Prostate gland (tissue), 2 donors: ENCODE measurements at regions not wholly inside any gene's neighbourhood (a gene's known extent, or its start where the extent isn't known, plus 50 kb on each side); places are given as distances from the start of the nearest gene placed in this dataset.

ENCODE experiments used
- POLR2A ChIP-seq: fragments of 450-650 bp; IDR thresholded peaks from one replicate; pipeline ENCODE4 v1.6.1; 2016; ENCODE audit warnings: antibody characterized with exemption, mild to moderate bottlenecking
- TF ChIP-seq, protein P1 (sequence below), 4 experiments: fragments of 200-600 bp in 2 of 4; fragments of 450-650 bp in 2 of 4; sonication (generic) in 2 of 4; IDR thresholded peaks; 1 replicate in 3 of 4; 2 replicates in 1 of 4; pipeline ENCODE4 v1.5.1; 2016 to 2019; ENCODE audit warnings: antibody characterized with exemption in 4 of 4, mild to moderate bottlenecking in 2 of 4, moderate library complexity in 2 of 4

DNA sequence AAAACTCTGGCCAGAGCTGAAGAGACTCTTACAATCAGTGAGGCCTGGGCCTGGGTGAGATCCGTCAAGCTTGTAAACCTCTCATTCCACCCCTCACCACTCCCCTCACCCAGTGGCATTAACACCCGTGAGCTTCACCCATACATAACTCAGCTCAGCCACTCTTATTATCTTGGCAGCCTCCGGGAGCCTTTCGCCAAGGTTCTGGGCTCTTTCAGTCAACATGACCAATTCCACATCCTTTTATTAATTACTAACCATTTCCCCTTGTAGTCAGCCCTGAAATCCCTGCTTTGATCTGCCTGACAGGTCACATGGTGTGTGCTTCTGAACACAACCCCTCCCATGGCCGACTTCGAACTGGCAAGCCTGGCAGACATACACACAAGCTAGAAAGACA is 134.8 kb downstream of the SETD4 start:
- TF ChIP-seq POLR2A, result no peak
- TF ChIP-seq, protein P1, sequence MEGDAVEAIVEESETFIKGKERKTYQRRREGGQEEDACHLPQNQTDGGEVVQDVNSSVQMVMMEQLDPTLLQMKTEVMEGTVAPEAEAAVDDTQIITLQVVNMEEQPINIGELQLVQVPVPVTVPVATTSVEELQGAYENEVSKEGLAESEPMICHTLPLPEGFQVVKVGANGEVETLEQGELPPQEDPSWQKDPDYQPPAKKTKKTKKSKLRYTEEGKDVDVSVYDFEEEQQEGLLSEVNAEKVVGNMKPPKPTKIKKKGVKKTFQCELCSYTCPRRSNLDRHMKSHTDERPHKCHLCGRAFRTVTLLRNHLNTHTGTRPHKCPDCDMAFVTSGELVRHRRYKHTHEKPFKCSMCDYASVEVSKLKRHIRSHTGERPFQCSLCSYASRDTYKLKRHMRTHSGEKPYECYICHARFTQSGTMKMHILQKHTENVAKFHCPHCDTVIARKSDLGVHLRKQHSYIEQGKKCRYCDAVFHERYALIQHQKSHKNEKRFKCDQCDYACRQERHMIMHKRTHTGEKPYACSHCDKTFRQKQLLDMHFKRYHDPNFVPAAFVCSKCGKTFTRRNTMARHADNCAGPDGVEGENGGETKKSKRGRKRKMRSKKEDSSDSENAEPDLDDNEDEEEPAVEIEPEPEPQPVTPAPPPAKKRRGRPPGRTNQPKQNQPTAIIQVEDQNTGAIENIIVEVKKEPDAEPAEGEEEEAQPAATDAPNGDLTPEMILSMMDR (IDR thresholded peaks at IDR 0.05), result no peak
